Testis (tissue), 2 donors: ENCODE measurements at regions not wholly inside any gene's neighbourhood (a gene's known extent, or its start where the extent isn't known, plus 50 kb on each side); places are given as distances from the start of the nearest gene placed in this dataset.

Experiments used
- DNase-seq: peaks from one replicate; pipeline ENCODE4 v3.0.0-alpha.2; 2019
- H3K27ac ChIP-seq, 2 donors: fragments of 200-600 bp; sonication (generic); one replicate each; pipeline ENCODE4 v1.5.1; 2019
- H3K27me3 ChIP-seq: fragments of 200-600 bp; sonication (generic); one replicate; pipeline ENCODE4 v1.5.1; 2019
- H3K36me3 ChIP-seq: fragments of 200-600 bp; sonication (generic); one replicate; pipeline ENCODE4 v1.5.1; 2017; ENCODE audit warnings: low read depth; ENCODE audit errors: missing control alignments
- H3K4me1 ChIP-seq: fragments of 200-600 bp; sonication (generic); one replicate; pipeline ENCODE4 v1.5.1; 2019
- H3K4me3 ChIP-seq, 2 donors: fragments of 200-600 bp; sonication (generic); one replicate each; pipeline ENCODE4 v1.5.1; 2017 to 2019
- H3K9me3 ChIP-seq: fragments of 200-600 bp; sonication (generic); one replicate; pipeline ENCODE4 v1.5.1; 2017
- CTCF ChIP-seq, 3 experiments: fragments of 450-650 bp in 2 of 3; fragments of 200-600 bp in 1 of 3; sonication (generic) in 1 of 3; IDR thresholded peaks; one replicate each; pipeline ENCODE4 v1.5.1; 2016 to 2019; ENCODE audit warnings: antibody characterized with exemption in 3 of 3, mild to moderate bottlenecking in 2 of 3, moderate library complexity in 1 of 3
- POLR2A ChIP-seq: fragments of 450-650 bp; IDR thresholded peaks from one replicate; pipeline ENCODE4 v1.6.1; 2017; ENCODE audit warnings: antibody characterized with exemption, mild to moderate bottlenecking, moderate library complexity
- WGBS, 2 donors: methylation state at CpG; one replicate each; pipeline ENCODE4 v1.1.5; 2018; 5-methylcytosine and 5-hydroxymethylcytosine counted together
- intact Hi-C: fragments of 100-400 bp; cut with DNase I; formaldehyde crosslinking; loops from one replicate; pipeline ENCODE4 v1.15.1; 2023; ENCODE audit warnings: low total_unique reads

- intact Hi-C loops, result no loop called here
- no peaks in the 10 kb centered on the region for H3K27me3 ChIP-seq
- H3K4me3 ChIP-seq, result no peak overlapping the region
- H3K36me3 ChIP-seq, result no peaks in the 10 kb centered on the region
- DNase-seq, result no peak
- no peaks in the 10 kb centered on the region for H3K4me1 ChIP-seq
- H3K27ac ChIP-seq, result no peak overlapping the region
- WGBS, 2 donors, result 90 to 96% methylated on average over 1 of the region's 1 CpG
- H3K9me3 ChIP-seq, result no peaks in the 10 kb centered on the region
- TF ChIP-seq POLR2A (no peak), CTCF (IDR thresholded peaks at IDR 0.05) (no peak)
Measured at GRCh38 chr10:57696641-57697040, 571.1 kb downstream of the IPMK start.

DNA sequence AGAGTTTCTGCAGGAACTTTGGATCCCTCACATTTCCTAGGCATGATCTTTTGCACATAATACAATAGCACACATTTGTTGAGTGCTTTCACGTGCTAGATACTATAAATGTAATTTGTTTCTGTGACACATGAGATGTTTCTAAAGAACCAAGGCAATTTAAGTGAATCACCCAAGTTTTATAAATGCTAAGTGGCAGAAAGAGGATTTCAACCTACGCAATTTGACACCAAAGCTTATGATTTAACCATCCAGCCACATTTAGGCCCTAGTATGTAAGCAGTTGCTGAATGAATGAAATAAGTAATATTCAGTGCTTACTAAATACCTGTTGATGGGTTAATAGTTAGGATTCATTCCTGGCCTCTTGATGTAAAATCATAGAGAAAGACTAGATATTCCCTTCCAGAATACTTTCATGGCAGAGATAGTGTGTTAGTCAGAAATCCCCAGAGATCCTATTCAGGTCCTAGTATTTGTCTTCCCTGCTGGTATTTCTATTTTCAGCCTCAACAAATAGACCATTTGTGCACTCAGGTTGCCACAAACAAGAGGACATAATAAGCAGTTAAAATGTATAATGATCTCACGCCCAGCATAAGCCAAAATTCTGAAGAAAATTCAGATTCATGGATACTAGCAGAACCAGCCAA, 572.6 kb downstream of the IPMK start:
- Histone ChIP-seq H3K4me3 (no peak overlapping the region), H3K27ac (no peak overlapping the region), H3K27me3 (no peaks in the 10 kb centered on the region), H3K36me3 (no peaks in the 10 kb centered on the region), H3K9me3 (no peaks in the 10 kb centered on the region), H3K4me1 (no peaks in the 10 kb centered on the region)
- no peak for DNase-seq
- TF ChIP-seq POLR2A (no peak), CTCF (IDR thresholded peaks at IDR 0.05) (no peak)
- intact Hi-C loops, result no loop called here
- 84 to 87% methylated on average over 3 of the region's 3 CpGs for WGBS, 2 donors

DNA sequence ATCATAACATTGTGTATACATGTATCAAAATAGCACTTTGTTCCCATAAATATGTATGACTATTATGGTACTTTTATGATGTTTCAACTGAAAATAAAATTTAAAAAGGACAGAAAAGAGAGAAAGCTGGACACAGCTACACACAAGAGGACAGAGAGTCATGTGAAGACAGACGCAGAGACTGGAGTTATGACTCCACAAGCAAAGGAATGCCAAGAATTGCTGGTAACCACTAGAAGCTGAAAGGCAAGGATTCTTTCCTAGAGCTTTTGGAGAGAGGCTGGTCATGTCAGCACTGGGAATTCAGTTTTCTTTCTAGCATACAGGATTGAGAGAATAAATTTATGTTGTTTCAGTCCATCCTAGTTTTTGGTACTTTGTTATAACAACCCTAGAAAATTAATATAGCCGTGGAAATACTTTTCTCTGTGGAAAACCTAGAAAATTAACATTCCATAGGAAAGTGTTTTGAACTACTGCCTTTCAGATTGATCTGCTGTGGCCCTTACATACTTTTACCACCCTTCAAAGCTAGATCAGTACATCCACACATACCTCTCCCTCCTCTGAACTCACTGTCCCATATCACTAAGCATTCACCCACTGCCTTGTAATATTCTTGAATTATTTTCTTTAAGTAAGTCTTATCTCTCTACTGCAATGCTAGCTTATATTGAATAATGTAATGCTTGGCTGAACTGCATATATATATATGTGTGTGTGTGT, 575.3 kb downstream of the IPMK start:
- H3K9me3 ChIP-seq, result no peaks in the 10 kb centered on the region
- WGBS, 2 donors, result 55 to 66% methylated on average over 2 of the region's 2 CpGs
- no peak for TF ChIP-seq POLR2A
- TF ChIP-seq CTCF (IDR thresholded peaks at IDR 0.05), result no peak
- intact Hi-C loops, result no loop called here
- no peaks in the 10 kb centered on the region for H3K36me3 ChIP-seq
- no peaks in the 10 kb centered on the region for H3K4me1 ChIP-seq
- no peak overlapping the region for H3K4me3 ChIP-seq
- H3K27me3 ChIP-seq, result no peaks in the 10 kb centered on the region
- DNase-seq, result no peak
- H3K27ac ChIP-seq, result no peak overlapping the region

GRCh38 chr10:57689596-57690297, 577.9 kb downstream of the IPMK start:
- no peaks in the 10 kb centered on the region for H3K9me3 ChIP-seq
- 70 to 71% methylated on average over 5 of the region's 5 CpGs for WGBS, 2 donors
- H3K4me3 ChIP-seq, result no peak overlapping the region
- no peak for DNase-seq
- intact Hi-C loops, result no loop called here
- no peak overlapping the region for H3K27ac ChIP-seq
- TF ChIP-seq POLR2A (no peak), CTCF (IDR thresholded peaks at IDR 0.05) (no peak)
- H3K4me1 ChIP-seq, result no peaks in the 10 kb centered on the region
- H3K36me3 ChIP-seq, result no peaks in the 10 kb centered on the region
- no peaks in the 10 kb centered on the region for H3K27me3 ChIP-seq
